ENCODE measurements at regions not wholly inside any gene's neighbourhood (a gene's known extent, or its start where the extent isn't known, plus 50 kb on each side); places are given as distances from the start of the nearest gene placed in this dataset.
"Not testable (repeated sequence)": the region's sequence is repeated elsewhere in the genome, so short reads cannot be mapped to it uniquely, and the experiment has no call there.

DNA sequence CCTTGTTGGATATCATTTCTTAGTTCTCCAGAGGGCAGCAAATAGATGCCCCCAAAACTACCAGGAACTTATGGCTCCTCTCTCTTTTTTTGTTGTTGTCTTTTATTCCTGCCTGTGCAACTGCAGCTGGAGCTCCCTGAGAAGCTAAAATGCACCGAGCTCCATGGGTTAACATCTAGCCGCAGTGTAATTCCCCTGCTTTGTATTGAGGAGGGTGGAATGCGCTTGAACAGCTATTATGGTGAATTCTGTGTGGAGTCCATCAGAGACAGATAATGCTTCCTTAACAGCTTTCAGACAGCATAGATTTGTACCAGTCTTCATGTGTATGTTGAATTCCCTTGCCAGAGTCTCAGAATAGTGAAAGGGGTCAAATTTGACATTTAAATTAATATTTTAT, 475.2 kb upstream of the FRG2C start:
- no peak overlapping the region for H3K4me3 ChIP-seq (ENCODE audit: low read depth, low read length)
- DNase-seq (ENCODE audit: low read depth): no peak
- TF ChIP-seq, protein P1, sequence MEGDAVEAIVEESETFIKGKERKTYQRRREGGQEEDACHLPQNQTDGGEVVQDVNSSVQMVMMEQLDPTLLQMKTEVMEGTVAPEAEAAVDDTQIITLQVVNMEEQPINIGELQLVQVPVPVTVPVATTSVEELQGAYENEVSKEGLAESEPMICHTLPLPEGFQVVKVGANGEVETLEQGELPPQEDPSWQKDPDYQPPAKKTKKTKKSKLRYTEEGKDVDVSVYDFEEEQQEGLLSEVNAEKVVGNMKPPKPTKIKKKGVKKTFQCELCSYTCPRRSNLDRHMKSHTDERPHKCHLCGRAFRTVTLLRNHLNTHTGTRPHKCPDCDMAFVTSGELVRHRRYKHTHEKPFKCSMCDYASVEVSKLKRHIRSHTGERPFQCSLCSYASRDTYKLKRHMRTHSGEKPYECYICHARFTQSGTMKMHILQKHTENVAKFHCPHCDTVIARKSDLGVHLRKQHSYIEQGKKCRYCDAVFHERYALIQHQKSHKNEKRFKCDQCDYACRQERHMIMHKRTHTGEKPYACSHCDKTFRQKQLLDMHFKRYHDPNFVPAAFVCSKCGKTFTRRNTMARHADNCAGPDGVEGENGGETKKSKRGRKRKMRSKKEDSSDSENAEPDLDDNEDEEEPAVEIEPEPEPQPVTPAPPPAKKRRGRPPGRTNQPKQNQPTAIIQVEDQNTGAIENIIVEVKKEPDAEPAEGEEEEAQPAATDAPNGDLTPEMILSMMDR (conservative IDR thresholded peaks at IDR 0.05; ENCODE audit: low read depth, low read length): no peak

DNA sequence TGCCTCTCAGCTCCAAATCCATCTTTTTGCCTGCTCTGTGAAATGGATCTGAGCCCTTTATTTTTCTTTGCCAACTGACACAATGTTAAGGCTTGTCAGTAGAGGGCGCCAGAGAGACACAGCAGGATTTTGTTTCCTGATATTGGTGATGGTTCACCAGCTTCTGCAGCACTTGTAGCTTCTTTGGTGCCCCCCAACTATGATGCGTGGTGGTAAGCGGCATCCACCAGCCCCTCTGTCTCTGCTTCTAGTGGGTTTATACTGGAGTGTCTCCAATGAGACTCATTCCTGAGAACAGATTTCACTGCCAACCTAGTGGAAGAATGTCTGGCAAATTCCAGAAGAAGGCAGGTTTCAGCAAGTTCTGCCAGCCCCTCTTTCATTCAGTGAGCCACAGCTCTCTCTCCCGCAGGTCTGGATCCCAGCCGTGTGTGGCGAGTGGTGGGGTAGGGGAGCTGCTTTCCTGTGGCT, 471.9 kb upstream of the FRG2C start:
- H3K4me3 ChIP-seq (ENCODE audit: low read depth, low read length): no peak overlapping the region
- peak; percentile 57 for DNase-seq (ENCODE audit: low read depth)
- TF ChIP-seq, protein P1 (conservative IDR thresholded peaks at IDR 0.05; ENCODE audit: low read depth, low read length): peak; percentile 88

DNA sequence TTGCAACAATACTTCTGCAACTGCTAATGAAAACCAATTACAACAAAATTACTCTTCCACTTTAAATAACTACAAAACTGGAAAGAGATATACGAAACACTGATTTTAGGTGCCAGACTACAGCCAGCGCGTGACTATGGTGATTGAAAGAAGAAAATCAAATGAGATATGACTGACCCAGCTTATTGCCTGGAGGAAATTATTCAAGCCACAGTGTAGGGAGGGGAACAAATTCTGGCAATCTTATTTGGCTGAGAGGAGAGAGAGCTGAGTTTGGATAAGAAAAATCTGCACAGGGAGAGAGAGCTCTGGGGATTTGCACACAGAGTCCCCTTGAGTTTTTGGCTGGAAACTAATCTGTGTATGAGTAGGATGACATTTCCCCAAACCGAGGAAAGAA, 470.3 kb upstream of the FRG2C start:
- TF ChIP-seq, protein P1 (conservative IDR thresholded peaks at IDR 0.05; ENCODE audit: low read depth, low read length): no peak
- no peak for DNase-seq (ENCODE audit: low read depth)
- H3K4me3 ChIP-seq (ENCODE audit: low read depth, low read length): no peak overlapping the region

DNA sequence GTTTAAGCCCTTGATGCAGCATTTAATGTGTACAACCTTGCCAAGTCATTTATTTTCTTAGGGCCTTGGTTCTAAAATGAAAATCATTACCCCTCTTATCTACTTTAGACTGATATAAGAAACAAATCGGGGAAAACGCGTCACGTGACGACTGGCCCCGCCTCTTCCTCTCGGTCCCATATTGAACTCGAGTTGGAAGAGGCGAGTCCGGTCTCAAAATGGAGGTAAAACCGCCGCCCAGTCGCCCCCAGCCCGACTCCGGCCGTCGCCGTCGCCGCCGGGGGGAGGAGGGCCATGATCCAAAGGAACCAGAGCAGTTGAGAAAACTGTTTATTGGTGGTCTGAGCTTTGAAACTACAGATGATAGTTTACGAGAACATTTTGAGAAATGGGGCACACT, 449.8 kb upstream of the FRG2C start:
- not testable (repeated sequence) for DNase-seq (ENCODE audit: low read depth); H3K4me3 ChIP-seq (ENCODE audit: low read depth, low read length)

DNA sequence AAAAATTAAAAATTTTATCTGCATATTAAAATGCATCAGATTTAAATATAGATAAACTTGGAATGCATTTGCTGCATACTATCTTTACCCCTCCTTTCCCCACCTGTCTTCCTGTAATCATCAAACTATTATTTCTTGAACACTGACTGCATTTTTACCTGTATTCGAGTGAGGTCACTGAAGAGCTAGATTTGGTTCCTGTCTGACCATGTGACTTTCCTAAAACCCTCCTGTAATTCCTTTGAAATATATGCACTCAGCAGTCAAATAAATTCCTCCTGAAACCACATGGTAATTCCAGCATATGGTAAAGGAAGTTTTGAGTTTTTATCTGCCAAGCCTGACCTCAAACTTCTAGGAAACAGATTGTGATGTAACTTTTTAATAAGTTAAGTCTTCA, 445.6 kb upstream of the FRG2C start:
- H3K4me3 ChIP-seq (ENCODE audit: low read depth, low read length): no peak overlapping the region
- TF ChIP-seq, protein P1 (conservative IDR thresholded peaks at IDR 0.05; ENCODE audit: low read depth, low read length): no peak
- DNase-seq (ENCODE audit: low read depth): no peak

DNA sequence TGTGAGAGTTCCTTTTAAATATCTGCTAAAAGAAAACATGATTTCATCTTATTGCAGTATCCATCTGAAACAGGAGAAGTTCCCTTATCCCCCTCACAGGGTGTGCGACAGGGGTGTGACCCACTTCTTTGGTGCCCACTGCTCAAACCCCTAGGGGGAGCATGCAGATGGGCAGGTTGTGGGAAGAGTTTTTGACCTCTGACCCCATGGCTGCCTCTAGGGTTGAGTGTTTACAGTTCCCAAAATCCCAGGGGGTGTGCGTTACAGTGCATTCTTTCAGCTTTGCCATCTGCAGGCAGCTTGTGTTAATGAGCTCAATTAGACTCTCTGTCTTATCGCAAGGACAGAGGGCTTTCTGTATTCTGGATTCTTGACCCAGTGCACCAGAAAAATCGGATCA, 443.2 kb upstream of the FRG2C start:
- H3K4me3 ChIP-seq (ENCODE audit: low read depth, low read length): no peak overlapping the region
- DNase-seq (ENCODE audit: low read depth): no peak
- TF ChIP-seq, protein P1 (conservative IDR thresholded peaks at IDR 0.05; ENCODE audit: low read depth, low read length): no peak

DNA sequence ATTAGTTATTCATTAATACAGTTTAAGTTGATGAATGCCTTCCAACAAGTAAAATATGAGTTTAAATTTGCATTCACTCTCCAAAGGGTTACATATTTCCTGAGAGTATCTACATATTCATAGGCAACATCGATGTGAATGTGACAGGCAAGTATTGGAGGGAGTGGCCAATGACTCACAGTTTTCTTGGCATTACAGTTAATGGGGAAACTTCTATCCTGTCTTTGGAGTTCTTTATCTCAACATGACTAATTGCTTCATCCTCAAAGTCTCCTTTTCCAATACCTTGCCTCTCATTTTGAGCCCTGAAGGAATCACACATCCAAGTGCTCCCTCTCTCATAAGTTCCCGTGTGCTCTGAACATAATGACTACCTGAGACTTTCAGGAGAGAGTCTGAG, 439.7 kb upstream of the FRG2C start:
- no peak for DNase-seq (ENCODE audit: low read depth)
- no peak overlapping the region for H3K4me3 ChIP-seq (ENCODE audit: low read depth, low read length)
- TF ChIP-seq, protein P1 (conservative IDR thresholded peaks at IDR 0.05; ENCODE audit: low read depth, low read length): no peak

DNA sequence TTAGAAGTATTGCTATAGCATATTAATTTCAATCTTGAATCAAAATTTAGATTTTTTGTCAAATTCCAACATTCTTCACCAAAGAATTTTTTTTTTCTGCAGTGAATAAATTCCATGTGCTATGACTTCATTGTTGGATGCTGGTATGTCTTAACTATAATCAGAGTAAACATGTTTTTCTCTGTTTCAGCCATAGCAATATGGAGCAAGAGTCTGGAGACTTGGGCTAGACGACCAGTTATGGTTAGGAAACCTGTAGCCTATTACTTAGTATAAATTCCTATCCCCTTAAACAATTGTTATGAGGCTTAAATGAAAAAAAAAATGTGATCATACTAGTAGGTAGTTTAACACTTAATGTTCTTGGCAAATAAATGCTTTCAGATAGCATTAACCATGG, 431.9 kb upstream of the FRG2C start:
- TF ChIP-seq, protein P1 (conservative IDR thresholded peaks at IDR 0.05; ENCODE audit: low read depth, low read length): no peak
- H3K4me3 ChIP-seq (ENCODE audit: low read depth, low read length): no peak overlapping the region
- DNase-seq (ENCODE audit: low read depth): no peak
